SIG-M5 (cell line): ENCODE measurements at regions not wholly inside any gene's neighbourhood (a gene's known extent, or its start where the extent isn't known, plus 50 kb on each side); places are given as distances from the start of the nearest gene placed in this dataset.

Source experiments
- DNase-seq: peaks from one replicate; lab custom pipeline; 2025; lab: John Stamatoyannopoulos, UW

DNA sequence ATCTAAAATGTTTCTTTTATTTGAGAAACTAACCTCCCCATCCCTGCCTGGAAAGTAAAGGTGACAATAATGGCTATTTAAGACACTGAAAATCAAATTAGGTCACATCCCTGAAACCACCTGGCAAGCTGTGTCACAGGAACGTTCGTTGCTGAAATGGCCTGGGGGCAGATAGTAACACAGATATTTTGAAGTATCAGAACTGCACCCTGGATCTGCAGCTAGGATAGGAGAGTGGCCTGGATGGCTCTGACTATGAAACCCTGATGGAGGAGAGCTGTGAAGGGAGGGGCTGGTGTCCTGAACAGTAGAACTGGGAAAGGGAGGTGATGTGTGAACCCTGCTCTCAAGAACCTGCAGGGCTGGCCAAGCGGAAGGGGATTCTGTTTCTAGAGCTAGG lies 648.3 kb upstream of the CFAP20DC start:
- no peak for DNase-seq

DNA sequence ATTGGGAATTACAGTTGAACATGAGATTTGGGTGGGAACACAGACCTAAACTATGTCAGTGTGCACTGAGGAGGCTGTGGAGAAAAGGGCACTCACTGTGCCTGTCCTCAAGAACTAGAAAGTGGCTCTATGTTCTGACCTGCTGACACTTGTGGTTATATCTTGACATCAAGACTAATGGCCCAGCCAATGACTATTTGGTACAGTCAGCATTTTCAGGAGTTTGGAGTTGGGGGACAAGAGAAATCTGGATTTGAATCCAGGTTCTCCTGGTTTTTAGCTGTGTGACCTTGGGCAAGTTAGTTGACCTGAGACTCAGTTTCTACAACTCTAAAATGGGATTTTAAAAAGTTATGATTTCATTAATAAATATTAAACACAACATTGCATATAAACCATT lies 647.0 kb upstream of the CFAP20DC start:
- DNase-seq, result no peak

- no peak for DNase-seq
These were observed 646.0 kb upstream of the CFAP20DC start for GRCh38 chr3:59695860-59696259.

DNA sequence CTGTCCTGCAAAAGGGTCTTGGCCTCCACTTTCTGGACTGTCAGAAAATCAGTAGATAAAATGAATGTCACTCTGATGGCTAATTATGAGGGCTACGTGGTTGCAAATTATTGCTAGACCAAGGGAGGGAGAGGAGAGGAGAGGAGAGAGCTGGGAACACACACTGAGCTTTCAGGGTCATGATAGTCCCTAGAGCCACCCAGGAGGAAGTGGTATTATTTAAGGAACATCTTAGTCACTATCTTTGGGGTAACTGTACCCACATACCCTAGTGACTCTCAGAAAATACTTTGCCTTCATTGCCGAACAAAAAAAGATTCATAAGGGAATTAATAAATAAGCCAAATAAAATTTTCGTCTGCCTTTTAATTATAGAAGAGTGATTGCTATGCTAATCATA lies 642.3 kb upstream of the CFAP20DC start:
- DNase-seq, result no peak

- DNase-seq, result no peak
These were observed 641.1 kb upstream of the CFAP20DC start for GRCh38 chr3:59690886-59691285.

DNA sequence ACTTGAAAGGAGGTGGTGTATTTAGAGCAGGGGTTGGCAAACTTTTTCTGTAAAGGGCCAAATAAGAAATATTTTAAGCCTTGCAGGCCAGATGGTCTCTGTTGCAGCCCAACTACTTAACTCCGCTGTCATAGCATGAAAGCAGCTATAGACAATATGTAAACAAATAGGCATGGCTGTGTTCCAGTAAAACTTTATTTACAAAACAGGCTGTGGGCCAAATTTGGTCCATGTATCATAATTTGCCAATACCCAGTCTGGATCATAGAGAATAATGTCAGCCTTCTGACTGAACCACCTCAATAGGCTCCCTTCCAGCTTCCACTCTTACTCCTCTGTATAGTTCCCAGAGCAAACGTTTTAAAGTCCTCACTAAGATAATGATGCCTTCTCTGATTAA lies 638.8 kb upstream of the CFAP20DC start:
- no peak for DNase-seq

DNA sequence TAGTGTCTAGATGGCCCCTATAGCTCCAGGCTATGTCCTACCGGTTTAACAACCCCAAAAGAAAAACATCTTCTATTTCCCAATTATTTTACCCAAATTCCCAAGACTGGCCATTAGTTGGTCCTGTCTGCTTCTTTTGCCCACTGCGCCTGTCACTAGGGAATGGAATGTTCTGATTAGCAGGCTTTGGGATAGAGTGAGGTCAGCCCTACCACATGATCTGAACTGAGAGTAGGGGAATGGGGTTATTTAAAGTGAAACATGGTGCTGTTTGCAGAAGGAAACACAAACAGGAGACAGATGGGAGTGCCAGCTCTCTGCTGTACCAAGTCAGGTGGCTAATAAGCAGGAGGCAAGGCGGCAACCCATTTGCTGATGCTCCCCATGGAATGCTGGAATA lies 635.6 kb upstream of the CFAP20DC start:
- no peak for DNase-seq

DNA sequence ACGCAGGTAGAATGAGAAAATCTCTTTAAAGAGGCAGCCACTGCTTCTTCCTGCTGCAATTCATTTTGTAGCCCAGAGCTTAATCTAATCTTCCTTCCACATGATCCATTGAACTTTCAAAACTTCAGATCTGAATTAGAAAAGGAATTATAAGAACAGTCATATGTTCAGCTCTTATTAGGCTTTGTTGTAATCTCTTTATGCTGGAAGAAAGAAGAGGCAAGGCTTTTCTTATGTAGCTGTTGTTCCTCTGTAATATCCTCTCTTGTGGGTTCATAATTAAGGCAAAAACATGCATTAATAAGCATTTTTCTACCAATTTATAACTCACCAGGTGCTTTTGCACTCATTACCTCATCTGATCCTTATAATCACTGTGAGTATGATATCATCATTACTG lies 634.9 kb upstream of the CFAP20DC start:
- DNase-seq, result no peak

GRCh38 chr3:59680919-59681318 lies 631.1 kb upstream of the CFAP20DC start:
- no peak for DNase-seq

DNA sequence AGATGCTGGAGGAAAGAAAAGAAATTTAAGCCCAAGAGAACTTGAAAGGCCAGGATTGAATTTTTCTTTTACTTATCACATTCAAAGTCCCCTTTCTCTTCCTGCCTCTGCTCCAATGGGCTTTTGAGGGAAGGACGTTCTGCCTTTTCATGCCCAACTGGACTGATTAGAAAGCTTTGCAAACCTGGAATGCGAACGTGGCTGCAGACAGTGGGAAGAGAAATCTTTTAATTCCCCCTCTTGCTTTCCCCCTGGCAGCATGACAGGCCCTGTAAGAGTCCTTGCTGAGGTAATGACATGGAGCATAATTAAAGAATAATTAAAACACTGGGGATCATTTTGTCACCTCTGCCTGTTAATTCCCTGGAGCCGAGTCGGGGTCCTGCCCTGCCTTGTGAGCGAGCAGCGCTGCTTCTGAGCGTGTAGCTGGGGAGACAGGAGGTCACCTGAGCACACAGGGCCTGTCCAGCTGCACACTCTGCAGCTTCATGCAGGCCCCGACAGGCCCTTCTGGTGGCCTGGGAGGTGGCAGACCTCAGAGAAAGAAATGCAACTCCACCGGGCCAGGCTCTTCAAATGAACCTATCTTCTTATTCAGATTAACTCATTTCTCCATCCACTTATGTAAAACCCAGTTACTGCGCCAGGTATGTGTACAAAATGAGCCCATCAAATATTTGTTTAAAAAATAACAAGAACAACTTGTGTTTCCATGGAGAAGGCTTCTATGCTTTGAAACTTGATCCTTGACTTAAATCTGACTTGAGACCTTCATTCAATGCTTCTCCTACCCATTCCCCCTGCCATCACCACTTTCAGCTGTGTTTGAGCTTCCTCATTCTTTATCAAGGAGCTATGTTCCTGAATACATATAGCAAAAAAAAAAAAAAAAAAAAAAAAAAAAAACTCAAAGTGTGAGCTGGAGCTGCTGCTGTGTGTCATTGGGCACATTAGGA lies 628.2 kb upstream of the CFAP20DC start:
- no peak for DNase-seq

- no peak for DNase-seq
These were observed 625.7 kb upstream of the CFAP20DC start for GRCh38 chr3:59675495-59675894.

DNA sequence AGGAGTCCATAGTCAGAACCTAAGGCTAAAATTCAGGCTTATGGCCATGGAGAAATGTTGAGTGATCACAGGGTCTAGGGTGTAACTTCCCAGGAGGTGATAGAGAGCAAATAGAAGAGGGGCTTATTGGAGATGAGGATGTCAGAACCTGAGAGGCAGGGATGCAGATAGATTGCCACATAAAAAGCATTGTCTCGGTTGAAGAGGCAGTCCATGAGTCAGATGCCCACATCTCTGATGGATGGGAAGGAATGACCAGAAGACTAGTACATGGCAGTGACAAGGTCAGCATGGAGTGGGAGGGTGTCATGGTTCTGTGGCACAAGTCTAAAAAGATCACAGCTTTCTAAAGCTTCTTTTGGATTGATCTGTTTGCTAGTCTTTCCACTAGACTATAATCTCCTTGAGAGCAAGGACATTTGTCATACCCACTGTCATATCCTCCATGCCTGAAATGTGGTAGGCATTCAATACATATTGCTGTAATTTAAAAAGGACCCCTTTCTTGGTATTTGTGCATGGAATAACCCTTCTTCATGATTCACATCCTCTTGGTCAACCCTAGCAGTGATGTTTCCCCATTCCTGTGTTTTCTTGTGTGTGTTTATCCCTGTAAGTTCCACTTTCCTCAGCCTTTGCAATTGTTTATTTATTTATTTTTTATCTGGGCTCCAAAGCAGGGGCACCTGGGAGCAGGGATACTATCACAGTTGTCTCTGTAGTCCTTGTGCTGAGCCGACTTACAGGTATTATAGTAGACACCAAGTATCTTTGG lies 613.4 kb upstream of the CFAP20DC start:
- DNase-seq, result no peak

DNA sequence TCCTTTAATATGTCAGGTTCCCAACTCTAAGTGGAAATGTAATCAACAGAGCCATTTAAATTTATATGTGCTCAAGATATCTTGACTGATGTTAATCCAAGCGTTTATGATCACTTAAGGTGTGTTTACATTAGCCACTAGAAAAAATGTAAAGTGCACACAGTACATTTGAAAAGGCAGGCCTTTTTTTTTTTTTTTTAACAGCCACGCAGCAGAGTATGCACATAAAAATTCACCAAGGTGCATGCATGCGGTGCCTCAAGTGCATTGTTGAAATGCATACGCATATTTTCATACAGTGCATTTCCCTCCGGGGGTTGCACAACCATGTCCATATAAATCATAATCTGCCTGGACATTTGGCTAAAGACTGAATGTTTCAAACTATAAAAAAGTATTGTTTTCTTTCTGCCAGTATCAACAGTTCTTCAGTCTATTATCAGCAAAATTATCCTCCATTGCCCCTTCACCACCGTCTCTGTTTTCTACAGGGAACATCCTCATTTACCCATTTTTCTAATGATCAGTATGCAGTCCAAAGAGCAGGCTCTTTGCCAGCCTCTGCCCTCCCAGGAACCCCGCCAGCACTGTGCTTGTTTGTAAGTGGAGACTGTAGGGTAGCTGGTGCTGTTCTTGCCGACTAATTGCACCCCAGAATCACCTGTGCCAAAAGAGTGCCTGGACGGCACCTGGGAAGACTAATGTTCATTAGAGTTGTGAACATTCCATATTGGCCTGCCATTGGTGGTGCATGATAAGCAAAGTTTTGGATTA lies 611.2 kb upstream of the CFAP20DC start:
- no peak for DNase-seq

DNA sequence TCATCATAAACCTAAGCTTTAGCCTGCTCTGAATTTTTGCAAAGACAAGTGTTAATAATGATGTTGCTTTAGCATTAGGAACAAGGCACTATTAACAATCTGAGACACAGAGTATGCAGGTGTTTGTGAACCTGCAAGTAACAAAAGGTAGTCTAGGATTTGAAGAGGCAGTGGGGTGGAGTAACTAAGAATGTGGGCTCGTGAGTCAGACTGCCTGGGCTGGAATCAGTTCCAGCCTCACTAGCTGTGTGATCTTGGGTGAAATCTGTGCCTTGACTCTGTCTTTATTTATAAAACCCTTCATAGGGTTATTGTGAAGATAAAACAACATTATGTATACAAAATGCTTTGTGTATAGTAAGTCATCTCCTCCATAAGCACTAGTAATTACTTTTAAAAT lies 610.6 kb upstream of the CFAP20DC start:
- DNase-seq, result no peak

DNA sequence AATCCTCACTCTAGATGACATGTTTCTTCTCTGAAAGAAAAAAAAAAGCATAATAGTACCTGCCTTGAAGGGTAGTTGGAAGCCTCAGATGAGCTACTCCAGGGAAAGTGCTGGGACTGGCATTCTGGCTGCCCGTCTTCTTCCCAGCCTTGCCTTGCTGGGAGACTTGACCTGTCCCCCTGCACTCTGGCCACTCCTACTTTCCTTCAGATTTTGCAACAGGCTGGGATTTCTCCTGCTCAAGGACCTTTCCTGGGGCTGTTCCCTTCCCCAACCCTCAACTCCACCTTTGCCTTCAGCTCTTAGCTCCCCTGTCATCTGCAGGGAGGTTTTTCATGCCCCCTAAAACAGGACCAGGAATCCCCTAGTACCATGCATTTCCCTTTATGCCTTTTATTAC lies 609.9 kb upstream of the CFAP20DC start:
- DNase-seq, result no peak

GRCh38 chr3:59658866-59659265 lies 609.0 kb upstream of the CFAP20DC start:
- no peak for DNase-seq

DNA sequence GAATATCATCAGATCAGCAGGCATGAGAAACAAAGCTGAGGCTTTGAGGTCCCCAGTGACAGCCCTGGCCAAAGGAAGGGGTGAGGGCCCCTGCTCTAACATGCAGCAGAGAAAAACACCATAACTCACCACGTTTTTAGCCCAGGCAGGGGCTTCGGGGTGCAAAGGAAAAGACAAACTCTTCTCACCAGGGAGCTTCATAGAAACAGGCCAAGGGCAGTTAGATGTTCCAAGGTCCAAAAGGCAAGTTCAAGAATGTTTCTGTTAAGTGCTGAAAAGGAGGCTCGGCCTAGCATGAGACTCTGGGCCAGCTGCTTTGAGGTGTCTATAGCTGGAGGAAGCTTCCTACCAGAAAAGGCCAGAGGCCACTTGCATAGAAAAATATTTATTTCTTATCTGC lies 608.4 kb upstream of the CFAP20DC start:
- DNase-seq, result no peak

DNA sequence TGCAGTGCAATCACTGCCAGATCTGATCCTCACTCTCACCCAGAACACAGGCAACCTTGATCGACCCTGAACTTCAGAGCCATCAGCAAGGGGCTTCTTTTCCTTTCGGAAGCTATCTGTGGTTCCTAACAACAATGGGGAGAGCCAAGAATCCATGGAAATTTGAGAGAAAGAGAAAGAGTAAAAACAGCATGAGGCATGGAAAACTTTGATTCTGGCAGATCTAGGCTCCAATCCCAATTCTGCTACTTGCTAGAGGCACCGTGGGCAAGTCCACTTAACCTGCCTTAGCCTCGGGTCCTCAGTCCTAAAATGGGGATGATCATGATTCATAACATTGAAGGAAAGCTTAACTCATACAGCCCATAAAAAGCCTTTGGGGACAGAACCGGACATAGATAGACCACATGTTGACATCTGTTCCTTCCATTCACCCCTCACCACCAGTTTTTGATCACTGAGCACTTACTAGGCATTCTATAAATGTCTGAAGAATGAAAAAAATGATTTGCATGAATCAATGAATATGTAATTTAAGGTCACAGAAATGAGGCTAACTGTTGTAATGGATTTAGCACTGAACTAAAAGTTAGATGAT lies 605.7 kb upstream of the CFAP20DC start:
- DNase-seq, result no peak

DNA sequence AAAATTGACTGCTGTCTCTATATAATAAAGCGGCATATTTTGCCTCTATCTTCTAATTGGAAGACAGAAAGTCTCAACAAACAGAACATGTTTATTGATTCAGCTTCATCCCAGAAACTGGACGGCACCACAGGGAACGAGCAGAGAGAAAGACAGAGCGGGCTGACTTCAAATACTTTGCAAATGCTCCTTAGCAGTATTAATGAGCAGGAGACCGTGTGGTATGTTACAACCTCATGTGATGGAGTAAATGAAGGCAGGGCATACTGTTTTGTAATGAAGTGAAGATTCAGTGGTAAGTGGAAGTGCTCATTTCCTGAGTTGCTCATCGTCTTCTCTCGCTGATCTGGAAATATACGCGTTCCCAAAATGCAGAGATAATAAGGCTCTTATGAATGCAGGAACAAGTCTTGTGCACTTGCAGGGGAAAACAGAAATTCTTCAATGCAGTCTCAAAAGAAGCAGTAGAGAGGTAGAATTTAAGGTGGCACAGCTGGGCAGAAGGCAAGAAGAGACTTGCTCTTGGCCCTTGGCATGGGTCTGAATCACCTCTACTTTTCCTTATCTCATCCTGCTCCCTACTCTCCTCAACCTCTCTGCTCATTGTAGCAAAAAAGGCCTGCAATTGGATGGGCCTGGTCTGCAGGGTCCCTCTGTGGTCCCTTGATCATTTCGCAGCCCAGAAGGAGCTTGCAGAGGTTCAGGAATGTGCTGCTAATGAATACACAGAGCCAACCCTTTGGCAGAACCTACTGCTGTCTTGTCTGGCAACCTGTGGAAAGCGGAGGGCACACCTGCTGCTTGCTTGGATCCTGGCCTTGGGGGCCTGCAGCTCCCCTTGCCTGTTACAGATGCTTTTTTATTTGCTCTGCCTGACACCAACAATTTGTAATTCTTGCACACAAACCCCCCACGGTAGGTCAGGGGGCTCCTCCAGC lies 604.9 kb upstream of the CFAP20DC start:
- DNase-seq, result no peak

GRCh38 chr3:59654123-59654479 lies 604.3 kb upstream of the CFAP20DC start:
- DNase-seq, result no peak
